Stomach (tissue), 8 donors: ENCODE measurements at regions not wholly inside any gene's neighbourhood (a gene's known extent, or its start where the extent isn't known, plus 50 kb on each side); places are given as distances from the start of the nearest gene placed in this dataset.
"Not testable (repeated sequence)": the region's sequence is repeated elsewhere in the genome, so short reads cannot be mapped to it uniquely, and the experiment has no call there.

Source experiments
- DNase-seq, 2 donors: peaks; one replicate each; pipeline versions ENCODE4 v3.0.0 to v3.0.0-alpha.2; 2013 to 2019
- H3K27ac ChIP-seq, 5 donors: fragments of 200-600 bp in 4 of 5; sonication (generic) in 4 of 5; one replicate each; pipeline ENCODE4 v1.5.1; 2013 to 2019; ENCODE audit warnings: mild to moderate bottlenecking in 1 of 5, moderate library complexity in 1 of 5
- H3K27me3 ChIP-seq, 3 donors: fragments of 200-600 bp; sonication (generic); one replicate each; pipeline ENCODE4 v1.5.1; 2017 to 2019; ENCODE audit warnings: mixed run types in 1 of 3
- H3K36me3 ChIP-seq, 4 donors: fragments of 200-600 bp; sonication (generic); 1 replicate in 3 of 4; 2 replicates in 1 of 4; pipeline ENCODE4 v1.5.1; 2016 to 2019
- H3K4me1 ChIP-seq, 4 donors: fragments of 200-600 bp; sonication (generic); one replicate each; pipeline ENCODE4 v1.5.1; 2016 to 2019
- H3K4me3 ChIP-seq, 4 donors: fragments of 200-600 bp; sonication (generic) in 3 of 4; one replicate each; pipeline ENCODE4 v1.5.1; 2016 to 2019; ENCODE audit warnings: mild to moderate bottlenecking in 1 of 4
- H3K9me3 ChIP-seq, 4 donors: fragments of 200-600 bp; sonication (generic); one replicate each; pipeline ENCODE4 v1.5.1; 2016 to 2019
- CTCF ChIP-seq, 7 experiments: fragments of 450-650 bp in 4 of 7; fragments of 200-600 bp in 3 of 7; sonication (generic) in 3 of 7; IDR thresholded peaks; one replicate each; pipeline ENCODE4 v1.5.1; 2016 to 2019; ENCODE audit warnings: antibody characterized with exemption in 7 of 7, control low read depth in 2 of 7, mild to moderate bottlenecking in 1 of 7
- EP300 ChIP-seq: sonication (generic); formaldehyde crosslinking; IDR thresholded peaks from one replicate; pipeline ENCODE4 v1.6.1; 2017; ENCODE audit warnings: antibody characterized with exemption
- POLR2A ChIP-seq, 4 donors: fragments of 450-650 bp; IDR thresholded peaks; one replicate each; pipeline ENCODE4 v1.6.1; 2016; ENCODE audit warnings: antibody characterized with exemption in 4 of 4, control low read depth in 2 of 4, mild to moderate bottlenecking in 1 of 4, moderate library complexity in 1 of 4
- POLR2AphosphoS5 ChIP-seq, 3 donors: sonication (generic); formaldehyde crosslinking; IDR thresholded peaks; one replicate each; pipeline ENCODE4 v1.6.1; 2016; ENCODE audit warnings: antibody characterized with exemption in 3 of 3
- WGBS, 5 donors: extraction: QIAGEN DNeasy Blood & Tissue Kit in 3 of 5; methylation state at CpG; one replicate each; pipeline versions ENCODE4 v1.1.5 to v1.1.7; 2013 to 2018; 5-methylcytosine and 5-hydroxymethylcytosine counted together
- intact Hi-C: fragments of 100-400 bp; cut with DNase I; formaldehyde crosslinking; loops from one replicate; pipeline ENCODE4 v1.15.1; 2023; ENCODE audit warnings: low total_unique reads
- donor health status: healthy with polysubstance abuse.
- donor health status: Bipolar disorder and iron deficiency.
- donor health status: healthy.

GRCh38 chr2:60351802-60352201 lies 201.7 kb downstream of the BCL11A start:
- Histone ChIP-seq H3K36me3 (no peaks in the 10 kb centered on the region), H3K27ac (no peak overlapping the region), H3K4me1 (no peaks in the 10 kb centered on the region), H3K9me3 (no peaks in the 10 kb centered on the region), H3K27me3 (peaks cover 0 to 3% (median 0%) of the 10 kb centered on the region in 3 donors), H3K4me3 (no peak overlapping the region)
- intact Hi-C loops: no loop called here
- TF ChIP-seq POLR2A (IDR thresholded peaks at IDR 0.05): no peak
- TF ChIP-seq EP300: no peak
- no peak for TF ChIP-seq POLR2AphosphoS5 (IDR thresholded peaks at IDR 0.05)
- TF ChIP-seq CTCF (IDR thresholded peaks at IDR 0.05): no peak
- no peak for DNase-seq
- 66 to 83% (median 81%) methylated on average over 6 to 8 of the region's 8 CpGs for WGBS, 5 donors

GRCh38 chr2:60351321-60351720 lies 202.1 kb downstream of the BCL11A start:
- no peak for TF ChIP-seq POLR2AphosphoS5 (IDR thresholded peaks at IDR 0.05)
- no peak for TF ChIP-seq POLR2A (IDR thresholded peaks at IDR 0.05)
- no peak for TF ChIP-seq EP300
- no peak for TF ChIP-seq CTCF (IDR thresholded peaks at IDR 0.05)
- peaks cover 0 to 3% (median 0%) of the 10 kb centered on the region in 3 donors for H3K27me3 ChIP-seq
- no peaks in the 10 kb centered on the region for H3K4me1 ChIP-seq
- no peaks in the 10 kb centered on the region for H3K9me3 ChIP-seq
- no peak overlapping the region for H3K4me3 ChIP-seq
- no peak overlapping the region for H3K27ac ChIP-seq
- DNase-seq: no peak
- H3K36me3 ChIP-seq: no peaks in the 10 kb centered on the region
- WGBS, 5 donors: 85 to 95% (median 93%) methylated on average over 3 to 4 of the region's 4 CpGs
- intact Hi-C loops: no loop called here

DNA sequence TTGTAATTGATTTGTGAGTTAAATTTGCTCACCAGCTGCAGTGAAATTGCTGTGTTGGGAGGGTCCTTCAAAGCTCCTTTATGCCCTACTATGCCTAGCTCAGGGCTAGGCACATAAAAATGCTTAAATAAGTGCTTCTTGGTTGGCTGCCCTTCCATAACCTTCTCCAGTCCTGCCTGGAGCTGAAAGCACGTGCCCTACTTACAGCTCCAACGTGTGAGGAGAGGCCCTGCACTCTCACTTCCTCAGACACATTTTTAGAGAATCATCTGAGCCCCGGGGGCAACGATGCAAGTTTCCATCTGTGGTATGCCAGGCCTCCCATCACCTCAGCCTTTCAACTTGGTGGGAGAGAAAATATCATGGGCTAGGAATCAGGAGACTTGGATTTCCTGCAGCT lies 202.7 kb downstream of the BCL11A start:
- no peaks in the 10 kb centered on the region for H3K4me1 ChIP-seq
- 55 to 84% (median 72%) methylated on average over 4 of the region's 4 CpGs for WGBS, 5 donors
- H3K36me3 ChIP-seq: no peaks in the 10 kb centered on the region
- H3K4me3 ChIP-seq: no peak overlapping the region
- intact Hi-C loops: no loop called here
- H3K9me3 ChIP-seq: no peaks in the 10 kb centered on the region
- peaks cover 0 to 3% (median 0%) of the 10 kb centered on the region in 3 donors for H3K27me3 ChIP-seq
- TF ChIP-seq CTCF (IDR thresholded peaks at IDR 0.05) (no peak), POLR2A (IDR thresholded peaks at IDR 0.05) (no peak)
- DNase-seq: no peak
- H3K27ac ChIP-seq: no peak overlapping the region

GRCh38 chr2:60347781-60348180 lies 205.7 kb downstream of the BCL11A start:
- WGBS, 5 donors: 80 to 86% (median 82%) methylated on average over 5 of the region's 5 CpGs
- Histone ChIP-seq H3K4me3 (no peak overlapping the region), H3K27ac (no peak overlapping the region), H3K9me3 (no peaks in the 10 kb centered on the region), H3K4me1 (no peaks in the 10 kb centered on the region), H3K36me3 (no peaks in the 10 kb centered on the region), H3K27me3 (peaks cover 0 to 3% (median 0%) of the 10 kb centered on the region in 3 donors)
- no peak for DNase-seq
- no peak for TF ChIP-seq POLR2A (IDR thresholded peaks at IDR 0.05)
- TF ChIP-seq POLR2AphosphoS5 (IDR thresholded peaks at IDR 0.05): no peak
- TF ChIP-seq CTCF (IDR thresholded peaks at IDR 0.05): no peak
- TF ChIP-seq EP300: no peak
- intact Hi-C loops: no loop called here

GRCh38 chr2:60342491-60342890 lies 211.0 kb downstream of the BCL11A start:
- H3K27me3 ChIP-seq, DNase-seq, H3K4me3 ChIP-seq, H3K9me3 ChIP-seq, intact Hi-C loops, H3K4me1 ChIP-seq, H3K36me3 ChIP-seq, H3K27ac ChIP-seq: not testable (repeated sequence)
- 90 to 95% (median 94%) methylated on average over 4 of the region's 4 CpGs for WGBS, 5 donors
